ENCODE measurements at regions not wholly inside any gene's neighbourhood (a gene's known extent, or its start where the extent isn't known, plus 50 kb on each side); places are given as distances from the start of the nearest gene placed in this dataset.
A peak's percentile ranks its signal among the peaks of the same experiment; 100 is the strongest.

- POLR2A ChIA-PET, result no interaction called here
- TF ChIP-seq ARNT (IDR thresholded peaks at IDR 0.05) (no peak), SP1 (IDR thresholded peaks at IDR 0.05) (no peak), FOXK2 (IDR thresholded peaks at IDR 0.05) (no peak), NFRKB (IDR thresholded peaks at IDR 0.05) (no peak), BHLHE40 (IDR thresholded peaks at IDR 0.05; ENCODE audit: borderline replicate concordance) (no peak), FOXM1 (IDR thresholded peaks at IDR 0.05; ENCODE audit: borderline replicate concordance) (no peak), SUZ12 (IDR thresholded peaks at IDR 0.05) (no peak), FOXA1 (IDR thresholded peaks at IDR 0.05) (no peak), ZNF384 (IDR thresholded peaks at IDR 0.05) (no peak), HDGF (IDR thresholded peaks at IDR 0.05; ENCODE audit: borderline replicate concordance) (no peak), ELF4 (IDR thresholded peaks at IDR 0.05) (no peak), TARDBP (IDR thresholded peaks at IDR 0.05) (no peak), CTBP1 (IDR thresholded peaks at IDR 0.05; ENCODE audit: borderline replicate concordance) (no peak), L3MBTL2 (conservative IDR thresholded peaks at IDR 0.05) (no peak), PKNOX1 (IDR thresholded peaks at IDR 0.05) (no peak), LEF1 (IDR thresholded peaks at IDR 0.05; ENCODE audit: borderline replicate concordance) (no peak)
- CTCF ChIA-PET, result interaction anchor here (0.6 kb wide), 1 partner anchor 19 kb away, joined by 3 read pairs; no protein-coding TSS in a partner anchor
- no peak for DNase-seq (ENCODE audit: extremely low spot score)
Measured at GRCh38 chr6:150759483-150759882, 106.0 kb upstream of the MTHFD1L start.

- DNase-seq (ENCODE audit: extremely low spot score), result no peak
- POLR2A ChIA-PET, result no interaction called here
- CTCF ChIA-PET, result interaction anchor here (0.6 kb wide), 1 partner anchor 569 kb away, joined by 3 read pairs; no protein-coding TSS in a partner anchor
- TF ChIP-seq CTBP1 (IDR thresholded peaks at IDR 0.05; ENCODE audit: borderline replicate concordance), result no peak
- TF ChIP-seq BHLHE40 (IDR thresholded peaks at IDR 0.05; ENCODE audit: borderline replicate concordance), result no peak
- no peak for TF ChIP-seq ZNF384 (IDR thresholded peaks at IDR 0.05)
Measured at GRCh38 chr6:150761771-150762170, 103.7 kb upstream of the MTHFD1L start.

- TF ChIP-seq FOXK2 (IDR thresholded peaks at IDR 0.05) (no peak), HDGF (IDR thresholded peaks at IDR 0.05; ENCODE audit: borderline replicate concordance) (no peak), NFRKB (IDR thresholded peaks at IDR 0.05) (no peak), SUZ12 (IDR thresholded peaks at IDR 0.05) (no peak), LEF1 (IDR thresholded peaks at IDR 0.05; ENCODE audit: borderline replicate concordance) (no peak), ELF4 (IDR thresholded peaks at IDR 0.05) (no peak), PKNOX1 (IDR thresholded peaks at IDR 0.05) (no peak), ARNT (IDR thresholded peaks at IDR 0.05) (no peak), TARDBP (IDR thresholded peaks at IDR 0.05) (no peak), FOXM1 (IDR thresholded peaks at IDR 0.05; ENCODE audit: borderline replicate concordance) (no peak), FOXA1 (IDR thresholded peaks at IDR 0.05) (no peak), BHLHE40 (IDR thresholded peaks at IDR 0.05; ENCODE audit: borderline replicate concordance) (no peak), L3MBTL2 (conservative IDR thresholded peaks at IDR 0.05) (no peak), ZNF384 (IDR thresholded peaks at IDR 0.05) (no peak), SP1 (IDR thresholded peaks at IDR 0.05) (no peak), CTBP1 (IDR thresholded peaks at IDR 0.05; ENCODE audit: borderline replicate concordance) (no peak)
- ChIA-PET CTCF (interaction anchor here (0.7 kb wide), 1 partner anchor 76 kb away, joined by 3 read pairs; no protein-coding TSS in a partner anchor), POLR2A (no interaction called here)
- DNase-seq (ENCODE audit: extremely low spot score), result no peak
Measured at GRCh38 chr6:150764334-150765066, 101.0 kb upstream of the MTHFD1L start.

- no peak for DNase-seq (ENCODE audit: extremely low spot score)
- TF ChIP-seq TARDBP (IDR thresholded peaks at IDR 0.05), result no peak
- no peak for TF ChIP-seq FOXM1 (IDR thresholded peaks at IDR 0.05; ENCODE audit: borderline replicate concordance)
- no peak for TF ChIP-seq SUZ12 (IDR thresholded peaks at IDR 0.05)
- TF ChIP-seq CTBP1 (IDR thresholded peaks at IDR 0.05; ENCODE audit: borderline replicate concordance), result no peak
- no peak for TF ChIP-seq PKNOX1 (IDR thresholded peaks at IDR 0.05)
- CTCF ChIA-PET, result interaction anchor here (0.6 to 0.7 kb wide), 3 partner anchors 36 to 748 kb away, joined by 3 read pairs; no protein-coding TSS in a partner anchor
- POLR2A ChIA-PET, result no interaction called here
Measured at GRCh38 chr6:150765067-150765764, 100.3 kb upstream of the MTHFD1L start.

- no peak for DNase-seq (ENCODE audit: extremely low spot score)
- ChIA-PET POLR2A (no interaction called here), CTCF (interaction anchor here (0.6 kb wide), 2 partner anchors 142 to 685 kb away, joined by 3 to 4 read pairs; no protein-coding TSS in a partner anchor)
- no peak for TF ChIP-seq HDGF (IDR thresholded peaks at IDR 0.05; ENCODE audit: borderline replicate concordance)
- TF ChIP-seq PKNOX1 (IDR thresholded peaks at IDR 0.05), result peak; percentile 6; the same call in 1 of the 2 replicates
Measured at GRCh38 chr6:150766201-150766997, 99.1 kb upstream of the MTHFD1L start.
